ENCODE measurements at regions not wholly inside any gene's neighbourhood (a gene's known extent, or its start where the extent isn't known, plus 50 kb on each side); places are given as distances from the start of the nearest gene placed in this dataset.
"Not testable (repeated sequence)": the region's sequence is repeated elsewhere in the genome, so short reads cannot be mapped to it uniquely, and the experiment has no call there.

DNA sequence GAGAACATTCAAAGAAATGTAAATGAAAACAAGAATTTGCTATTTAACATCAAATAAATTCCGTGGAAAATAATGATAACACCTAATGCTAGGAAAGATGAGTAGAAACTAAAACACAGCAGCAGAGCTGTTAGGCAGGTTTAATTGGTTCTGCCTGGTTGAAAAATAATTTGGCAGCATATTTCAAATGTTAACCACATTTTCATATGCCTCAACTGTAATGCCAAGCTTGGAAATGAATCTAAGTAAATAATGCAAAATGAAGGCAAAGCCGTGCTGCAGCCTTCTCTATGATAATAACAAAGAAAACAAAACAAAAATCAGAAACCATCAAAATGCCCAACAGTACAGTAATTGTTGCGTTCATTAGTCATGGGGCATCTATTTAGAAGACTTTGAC, 79.9 kb upstream of the MSX2 start:
- Histone ChIP-seq H3K4me3 (no peak overlapping the region), H3K36me3 (no peaks in the 10 kb centered on the region), H3K27me3 (peaks cover 0 to 3% of the 10 kb centered on the region in 2 donors), H3K9me3 (peaks cover 0 to 10% of the 10 kb centered on the region in 2 donors), H3K27ac (no peak overlapping the region), H3K4me1 (no peaks in the 10 kb centered on the region)
- TF ChIP-seq, protein P1, sequence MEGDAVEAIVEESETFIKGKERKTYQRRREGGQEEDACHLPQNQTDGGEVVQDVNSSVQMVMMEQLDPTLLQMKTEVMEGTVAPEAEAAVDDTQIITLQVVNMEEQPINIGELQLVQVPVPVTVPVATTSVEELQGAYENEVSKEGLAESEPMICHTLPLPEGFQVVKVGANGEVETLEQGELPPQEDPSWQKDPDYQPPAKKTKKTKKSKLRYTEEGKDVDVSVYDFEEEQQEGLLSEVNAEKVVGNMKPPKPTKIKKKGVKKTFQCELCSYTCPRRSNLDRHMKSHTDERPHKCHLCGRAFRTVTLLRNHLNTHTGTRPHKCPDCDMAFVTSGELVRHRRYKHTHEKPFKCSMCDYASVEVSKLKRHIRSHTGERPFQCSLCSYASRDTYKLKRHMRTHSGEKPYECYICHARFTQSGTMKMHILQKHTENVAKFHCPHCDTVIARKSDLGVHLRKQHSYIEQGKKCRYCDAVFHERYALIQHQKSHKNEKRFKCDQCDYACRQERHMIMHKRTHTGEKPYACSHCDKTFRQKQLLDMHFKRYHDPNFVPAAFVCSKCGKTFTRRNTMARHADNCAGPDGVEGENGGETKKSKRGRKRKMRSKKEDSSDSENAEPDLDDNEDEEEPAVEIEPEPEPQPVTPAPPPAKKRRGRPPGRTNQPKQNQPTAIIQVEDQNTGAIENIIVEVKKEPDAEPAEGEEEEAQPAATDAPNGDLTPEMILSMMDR (IDR thresholded peaks at IDR 0.05) = no peak
- no peak for DNase-seq (ENCODE audit: low spot score)

DNA sequence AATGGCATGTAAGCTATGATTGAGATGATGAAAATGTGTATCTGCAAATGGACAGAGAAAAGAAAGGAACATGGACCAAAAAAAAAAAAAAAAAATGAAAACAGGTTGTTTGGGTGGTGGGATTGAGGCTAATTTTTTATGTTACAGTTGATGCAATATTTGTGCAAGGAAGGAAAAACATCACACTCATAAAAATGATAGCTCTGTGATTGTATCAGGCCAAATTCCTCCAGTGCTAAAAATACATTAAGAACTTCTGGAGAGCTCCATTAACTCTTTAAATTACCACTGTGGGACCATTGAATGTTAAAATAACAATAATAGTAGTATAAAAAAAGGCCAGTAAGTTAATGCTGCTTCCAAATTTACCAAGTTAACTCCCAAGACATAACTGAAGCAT, 79.5 kb upstream of the MSX2 start:
- no peaks in the 10 kb centered on the region for H3K4me1 ChIP-seq
- H3K27me3 ChIP-seq = no peaks in the 10 kb centered on the region
- no peak overlapping the region for H3K27ac ChIP-seq
- peaks cover 0 to 10% of the 10 kb centered on the region in 2 donors for H3K9me3 ChIP-seq
- H3K36me3 ChIP-seq = no peaks in the 10 kb centered on the region
- TF ChIP-seq, protein P1 (IDR thresholded peaks at IDR 0.05) = no peak
- no peak for DNase-seq (ENCODE audit: low spot score)
- H3K4me3 ChIP-seq = no peak overlapping the region

- no peak for DNase-seq (ENCODE audit: low spot score)
- H3K4me1 ChIP-seq = no peaks in the 10 kb centered on the region
- no peaks in the 10 kb centered on the region for H3K27me3 ChIP-seq
- H3K9me3 ChIP-seq = peaks cover 0 to 10% of the 10 kb centered on the region in 2 donors
- no peak overlapping the region for H3K4me3 ChIP-seq
- TF ChIP-seq, protein P1 (IDR thresholded peaks at IDR 0.05) = no peak
- no peaks in the 10 kb centered on the region for H3K36me3 ChIP-seq
- no peak overlapping the region for H3K27ac ChIP-seq
These were observed 78.7 kb upstream of the MSX2 start for GRCh38 chr5:174645677-174646076.

DNA sequence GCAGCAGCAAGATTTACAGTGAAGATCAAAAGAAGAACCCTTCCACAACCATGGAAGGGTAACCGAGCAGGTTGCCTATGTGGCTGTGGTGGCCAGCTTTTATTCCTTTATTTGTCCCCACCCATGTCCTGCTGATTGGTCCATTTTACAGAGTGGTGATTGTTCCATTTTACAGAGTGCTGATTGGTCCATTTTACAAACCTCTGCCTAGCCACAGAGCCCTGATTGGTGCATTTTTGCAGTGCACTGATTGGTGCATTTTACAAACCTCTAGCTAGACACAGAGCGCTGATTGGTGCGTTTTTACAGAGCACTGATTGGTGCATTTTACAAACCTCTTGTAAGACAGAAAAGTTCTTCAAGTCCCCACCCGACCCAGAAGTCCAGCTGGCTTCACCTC, 75.8 kb upstream of the MSX2 start:
- not testable (repeated sequence) for H3K9me3 ChIP-seq; H3K4me1 ChIP-seq; DNase-seq (ENCODE audit: low spot score); H3K4me3 ChIP-seq; H3K27me3 ChIP-seq; H3K27ac ChIP-seq; H3K36me3 ChIP-seq

- H3K4me1 ChIP-seq = no peaks in the 10 kb centered on the region
- DNase-seq (ENCODE audit: low spot score) = no peak
- TF ChIP-seq, protein P1 (IDR thresholded peaks at IDR 0.05) = no peak
- H3K27ac ChIP-seq = no peak overlapping the region
- no peaks in the 10 kb centered on the region for H3K36me3 ChIP-seq
- H3K9me3 ChIP-seq = peaks cover 0 to 10% of the 10 kb centered on the region in 2 donors
- no peaks in the 10 kb centered on the region for H3K27me3 ChIP-seq
- no peak overlapping the region for H3K4me3 ChIP-seq
These were observed 75.0 kb upstream of the MSX2 start for GRCh38 chr5:174649391-174649790.

GRCh38 chr5:174654442-174654841, 69.9 kb upstream of the MSX2 start:
- Histone ChIP-seq H3K4me3 (no peak overlapping the region), H3K27ac (no peak overlapping the region), H3K4me1 (no peaks in the 10 kb centered on the region), H3K27me3 (no peaks in the 10 kb centered on the region), H3K36me3 (no peaks in the 10 kb centered on the region), H3K9me3 (no peaks in the 10 kb centered on the region)
- no peak for DNase-seq (ENCODE audit: low spot score)
- TF ChIP-seq, protein P1 (IDR thresholded peaks at IDR 0.05) = no peak
